ENCODE measurements at regions not wholly inside any gene's neighbourhood (a gene's known extent, or its start where the extent isn't known, plus 50 kb on each side); places are given as distances from the start of the nearest gene placed in this dataset.

DNA sequence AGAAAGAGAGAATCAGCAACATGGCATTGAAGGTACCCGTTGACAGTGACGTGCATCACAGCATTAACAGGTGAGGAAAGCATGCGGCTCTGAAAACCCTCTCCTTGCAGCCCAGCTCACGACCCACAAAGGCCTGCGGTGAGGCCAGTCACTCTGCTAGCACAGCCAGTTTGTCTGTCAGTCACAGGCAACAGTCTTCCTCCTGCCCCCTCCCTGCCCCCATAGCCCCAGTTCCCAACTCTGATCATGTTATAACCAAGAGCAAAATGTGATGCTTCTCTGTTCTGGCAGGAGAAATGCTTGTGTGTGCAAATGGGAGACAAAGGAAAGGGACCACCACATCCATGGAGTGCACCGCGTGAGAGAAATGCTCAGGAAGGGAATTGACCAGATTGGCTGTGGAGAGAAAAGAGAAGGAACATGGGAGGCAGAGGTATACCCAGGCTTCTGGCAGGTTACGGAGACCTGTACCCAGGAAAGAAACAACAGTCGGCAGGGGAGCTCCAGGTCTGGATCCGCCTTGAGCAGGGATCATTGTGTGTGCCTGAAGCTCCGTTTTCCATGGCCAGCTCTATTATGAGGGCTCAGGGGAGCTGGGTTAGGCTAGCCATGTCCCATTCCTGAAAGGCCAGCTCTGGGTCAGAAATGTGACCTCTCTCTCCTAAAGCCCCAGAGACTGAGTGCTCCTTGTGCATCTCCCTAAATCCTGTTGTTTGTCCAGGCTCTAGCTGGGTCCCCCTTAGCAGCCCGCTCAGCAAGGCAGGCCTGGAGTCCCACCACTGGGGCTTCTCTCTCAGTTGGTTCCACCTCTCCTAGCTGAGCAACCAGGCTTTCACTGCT is 139.7 kb upstream of the MAMLD1 start:
- no peak overlapping the region for H2BK20ac ChIP-seq (ENCODE audit: low read depth, low read length, poor library complexity, severe bottlenecking)
- H2AK5ac ChIP-seq (ENCODE audit: insufficient read length, low read length), result no peak overlapping the region
- H3K56ac ChIP-seq (ENCODE audit: insufficient read length, low read depth, low read length), result no peak overlapping the region
- H4K20me1 ChIP-seq (ENCODE audit: control insufficient read depth, insufficient read depth, insufficient read length), result no peaks in the 10 kb centered on the region
- Mint-ChIP-seq H3K4me3 (no peak overlapping the region), H3K27me3 (ENCODE audit: low read depth) (peaks cover 74% of the 10 kb centered on the region), H3K36me3 (ENCODE audit: insufficient read depth in 1 of 3, low read depth in 3 of 3) (peaks cover 0 to 3% (median 2%) of the 10 kb centered on the region in 3 experiments; a peak in 5 of 7 replicates), H3K4me1 (peaks cover 51 to 61% of the 10 kb centered on the region in 2 experiments), H3K27ac (no peak overlapping the region), H3K9me3 (peaks cover 70 to 80% of the 10 kb centered on the region in 2 experiments)
- no peak overlapping the region for H3T11ph ChIP-seq (ENCODE audit: low read length)
- H3K9me3 ChIP-seq (ENCODE audit: control insufficient read depth, low read depth, low read length), result no peaks in the 10 kb centered on the region
- H3K9ac ChIP-seq (ENCODE audit: extremely low read depth, insufficient read length, low read length), result no peak overlapping the region
- DNase-seq, result no peak
- H2AFZ ChIP-seq (ENCODE audit: low read length), result no peak overlapping the region
- no peak overlapping the region for H3K18ac ChIP-seq (ENCODE audit: insufficient read length, low read depth, low read length)
- TF ChIP-seq, protein P1, sequence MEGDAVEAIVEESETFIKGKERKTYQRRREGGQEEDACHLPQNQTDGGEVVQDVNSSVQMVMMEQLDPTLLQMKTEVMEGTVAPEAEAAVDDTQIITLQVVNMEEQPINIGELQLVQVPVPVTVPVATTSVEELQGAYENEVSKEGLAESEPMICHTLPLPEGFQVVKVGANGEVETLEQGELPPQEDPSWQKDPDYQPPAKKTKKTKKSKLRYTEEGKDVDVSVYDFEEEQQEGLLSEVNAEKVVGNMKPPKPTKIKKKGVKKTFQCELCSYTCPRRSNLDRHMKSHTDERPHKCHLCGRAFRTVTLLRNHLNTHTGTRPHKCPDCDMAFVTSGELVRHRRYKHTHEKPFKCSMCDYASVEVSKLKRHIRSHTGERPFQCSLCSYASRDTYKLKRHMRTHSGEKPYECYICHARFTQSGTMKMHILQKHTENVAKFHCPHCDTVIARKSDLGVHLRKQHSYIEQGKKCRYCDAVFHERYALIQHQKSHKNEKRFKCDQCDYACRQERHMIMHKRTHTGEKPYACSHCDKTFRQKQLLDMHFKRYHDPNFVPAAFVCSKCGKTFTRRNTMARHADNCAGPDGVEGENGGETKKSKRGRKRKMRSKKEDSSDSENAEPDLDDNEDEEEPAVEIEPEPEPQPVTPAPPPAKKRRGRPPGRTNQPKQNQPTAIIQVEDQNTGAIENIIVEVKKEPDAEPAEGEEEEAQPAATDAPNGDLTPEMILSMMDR (conservative IDR thresholded peaks at IDR 0.05), result no peak
- WGBS (ENCODE audit: extremely low coverage, insufficient read length, low lambda C conversion rate), result no CpG with 5 or more reads among the region's 12 CpGs
- H3K79me1 ChIP-seq (ENCODE audit: insufficient read depth, low read depth, low read length, poor library complexity, severe bottlenecking), result no peaks in the 10 kb centered on the region
- H2BK120ac ChIP-seq (ENCODE audit: low read depth, low read length, poor library complexity, severe bottlenecking), result no peak overlapping the region
- H2BK12ac ChIP-seq (ENCODE audit: insufficient read length, low read depth, low read length), result no peak overlapping the region
- H3K23ac ChIP-seq (ENCODE audit: insufficient read length, low read depth, low read length), result no peak overlapping the region
- no peak overlapping the region for H4K8ac ChIP-seq (replicated peaks; ENCODE audit: insufficient read length, low read depth, low read length)
- no peaks in the 10 kb centered on the region for H3K79me2 ChIP-seq (ENCODE audit: insufficient read depth, low read length)
- H4K91ac ChIP-seq (ENCODE audit: insufficient read length, low read depth, low read length), result no peak overlapping the region
- H3K14ac ChIP-seq (ENCODE audit: insufficient read depth, low read length), result no peak overlapping the region
- H4K5ac ChIP-seq (ENCODE audit: insufficient read length, low read depth, low read length), result no peak overlapping the region
- H2BK5ac ChIP-seq (ENCODE audit: insufficient read length, low read length), result no peak overlapping the region
- H3K27me3 ChIP-seq (ENCODE audit: insufficient read depth, low read length), result peaks cover 9% of the 10 kb centered on the region; the same call in 1 of the 2 replicates
- H3K23me2 ChIP-seq (ENCODE audit: insufficient read length, low read depth, low read length, poor library complexity, severe bottlenecking), result no peaks in the 10 kb centered on the region
- no peaks in the 10 kb centered on the region; the same call in 1 of the 2 replicates for H3K4me1 ChIP-seq (ENCODE audit: insufficient read depth, low read length)
- no peak overlapping the region for H3K27ac ChIP-seq (ENCODE audit: insufficient read length, low read depth, low read length)
- no peak overlapping the region for H3K4ac ChIP-seq (ENCODE audit: low read depth, low read length)
- H2BK15ac ChIP-seq (ENCODE audit: low read depth, low read length), result no peak overlapping the region
- no peak overlapping the region for H3K4me2 ChIP-seq (ENCODE audit: insufficient read depth, insufficient read length, low read length)
